Tibial nerve (tissue), 4 donors: ENCODE measurements at regions not wholly inside any gene's neighbourhood (a gene's known extent, or its start where the extent isn't known, plus 50 kb on each side); places are given as distances from the start of the nearest gene placed in this dataset.

Experiments used
- EP300 ChIP-seq, 2 donors: sonication (generic); formaldehyde crosslinking; IDR thresholded peaks; one replicate each; pipeline ENCODE4 v1.6.1; 2017; ENCODE audit warnings: antibody characterized with exemption in 2 of 2, mild to moderate bottlenecking in 1 of 2
- POLR2A ChIP-seq, 2 donors: fragments of 450-650 bp; IDR thresholded peaks; one replicate each; pipeline ENCODE4 v1.6.1; 2017; ENCODE audit warnings: antibody characterized with exemption in 2 of 2, mild to moderate bottlenecking in 2 of 2, moderate library complexity in 2 of 2
- TF ChIP-seq, protein P1 (sequence below), 5 experiments: fragments of 200-600 bp in 3 of 5; fragments of 450-650 bp in 2 of 5; sonication (generic) in 3 of 5; IDR thresholded peaks; one replicate each; pipeline ENCODE4 v1.5.1; 2016 to 2019; ENCODE audit warnings: antibody characterized with exemption in 5 of 5, mild to moderate bottlenecking in 3 of 5, moderate library complexity in 2 of 5

- TF ChIP-seq, protein P1, sequence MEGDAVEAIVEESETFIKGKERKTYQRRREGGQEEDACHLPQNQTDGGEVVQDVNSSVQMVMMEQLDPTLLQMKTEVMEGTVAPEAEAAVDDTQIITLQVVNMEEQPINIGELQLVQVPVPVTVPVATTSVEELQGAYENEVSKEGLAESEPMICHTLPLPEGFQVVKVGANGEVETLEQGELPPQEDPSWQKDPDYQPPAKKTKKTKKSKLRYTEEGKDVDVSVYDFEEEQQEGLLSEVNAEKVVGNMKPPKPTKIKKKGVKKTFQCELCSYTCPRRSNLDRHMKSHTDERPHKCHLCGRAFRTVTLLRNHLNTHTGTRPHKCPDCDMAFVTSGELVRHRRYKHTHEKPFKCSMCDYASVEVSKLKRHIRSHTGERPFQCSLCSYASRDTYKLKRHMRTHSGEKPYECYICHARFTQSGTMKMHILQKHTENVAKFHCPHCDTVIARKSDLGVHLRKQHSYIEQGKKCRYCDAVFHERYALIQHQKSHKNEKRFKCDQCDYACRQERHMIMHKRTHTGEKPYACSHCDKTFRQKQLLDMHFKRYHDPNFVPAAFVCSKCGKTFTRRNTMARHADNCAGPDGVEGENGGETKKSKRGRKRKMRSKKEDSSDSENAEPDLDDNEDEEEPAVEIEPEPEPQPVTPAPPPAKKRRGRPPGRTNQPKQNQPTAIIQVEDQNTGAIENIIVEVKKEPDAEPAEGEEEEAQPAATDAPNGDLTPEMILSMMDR (IDR thresholded peaks at IDR 0.05) = no peak
- TF ChIP-seq POLR2A (IDR thresholded peaks at IDR 0.05) = no peak
- TF ChIP-seq EP300 (IDR thresholded peaks at IDR 0.05) = no peak
Observed at GRCh38 chr2:106020032-106020431, 174.1 kb downstream of the UXS1 start.
